Transverse colon (tissue), 4 donors: ENCODE measurements at regions not wholly inside any gene's neighbourhood (a gene's known extent, or its start where the extent isn't known, plus 50 kb on each side); places are given as distances from the start of the nearest gene placed in this dataset.

Experiments used
- DNase-seq: peaks from one replicate; pipeline ENCODE4 v3.0.0-alpha.2; 2019
- H3K27ac ChIP-seq, 4 donors: fragments of 200-600 bp; sonication (generic); 2 replicates each; pipeline ENCODE4 v1.5.1; 2016 to 2018; ENCODE audit warnings: inconsistent platforms in 4 of 4
- H3K27me3 ChIP-seq: fragments of 200-600 bp; sonication (generic); 2 replicates; pipeline ENCODE4 v1.5.1; 2017; ENCODE audit warnings: inconsistent platforms
- H3K36me3 ChIP-seq, 4 donors: fragments of 200-600 bp; sonication (generic); 2 replicates each; pipeline ENCODE4 v1.5.1; 2017 to 2019; ENCODE audit warnings: inconsistent platforms in 4 of 4
- H3K4me1 ChIP-seq, 4 donors: fragments of 200-600 bp; sonication (generic); 2 replicates each; pipeline ENCODE4 v1.5.1; 2017 to 2020; ENCODE audit warnings: inconsistent platforms in 4 of 4
- H3K4me3 ChIP-seq, 4 donors: fragments of 200-600 bp; sonication (generic); 1 replicate in 1 of 4; 2 replicates in 3 of 4; pipeline versions ENCODE4 v1.5.1 to v1.6.1; 2017 to 2019; ENCODE audit warnings: inconsistent platforms in 4 of 4
- H3K9me3 ChIP-seq, 2 donors: fragments of 200-600 bp; sonication (generic); 2 replicates each; pipeline ENCODE4 v1.5.1; 2017 to 2019; ENCODE audit warnings: inconsistent platforms in 2 of 2
- EP300 ChIP-seq: sonication (generic); formaldehyde crosslinking; IDR thresholded peaks from one replicate; pipeline ENCODE4 v1.6.1; 2017; ENCODE audit warnings: antibody characterized with exemption, low read depth
- POLR2A ChIP-seq: fragments of 450-650 bp; IDR thresholded peaks from one replicate; pipeline ENCODE4 v1.6.1; 2016; ENCODE audit warnings: antibody characterized with exemption, mild to moderate bottlenecking, moderate library complexity
- POLR2AphosphoS5 ChIP-seq, 3 donors: sonication (generic); formaldehyde crosslinking; IDR thresholded peaks; one replicate each; pipeline ENCODE4 v1.6.1; 2016; ENCODE audit warnings: antibody characterized with exemption in 3 of 3
- WGBS, 2 donors: methylation state at CpG; one replicate each; pipeline ENCODE4 v1.1.5; 2018; ENCODE audit warnings: low coverage in 1 of 2; 5-methylcytosine and 5-hydroxymethylcytosine counted together
- in situ Hi-C, 4 donors: fragments of 200-750 bp; cut with MboI; loops; one replicate each; pipeline versions ENCODE4 v1.15.0 to v1.15.1; 2017; ENCODE audit warnings: low sequenced_read_pairs in 3 of 4, low pct_ligation_motif_present in 1 of 4, low pct_unique_long_range_greater_than_20kb in 1 of 4
- intact Hi-C: fragments of 100-400 bp; cut with DNase I; formaldehyde crosslinking; loops from one replicate; pipeline ENCODE4 v1.15.1; 2023; ENCODE audit warnings: low total_unique reads
- TF ChIP-seq, protein P1 (sequence below), 5 experiments: fragments of 200-600 bp in 3 of 5; fragments of 450-650 bp in 2 of 5; sonication (generic) in 3 of 5; IDR thresholded peaks; 1 replicate in 2 of 5; 2 replicates in 3 of 5; pipeline ENCODE4 v1.5.1; 2016 to 2017; ENCODE audit warnings: antibody characterized with exemption in 5 of 5, inconsistent platforms in 3 of 5, mild to moderate bottlenecking in 2 of 5, moderate library complexity in 1 of 5

DNA sequence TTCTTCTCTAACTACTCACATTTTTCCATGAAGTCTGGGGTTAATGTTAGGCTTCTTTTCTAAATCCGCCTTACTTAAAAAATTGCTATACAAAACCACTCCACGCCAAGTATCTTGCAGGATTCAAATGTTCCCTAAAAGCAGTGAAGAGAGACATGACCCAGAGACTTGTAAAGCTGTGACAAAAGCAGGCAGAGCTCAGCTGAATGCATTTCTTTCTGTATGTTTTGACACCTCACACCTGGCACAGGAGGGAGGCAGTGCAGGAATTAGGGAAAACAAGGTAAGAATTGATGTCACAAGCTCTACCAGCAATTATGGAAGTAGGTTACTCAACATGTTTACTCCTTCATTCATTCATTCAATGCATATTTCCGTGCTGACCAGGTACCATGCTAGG lies 295.0 kb downstream of the RPAP3 start:
- intact Hi-C loops (no loop called here), in situ Hi-C loops (no loop called here)
- TF ChIP-seq, protein P1, sequence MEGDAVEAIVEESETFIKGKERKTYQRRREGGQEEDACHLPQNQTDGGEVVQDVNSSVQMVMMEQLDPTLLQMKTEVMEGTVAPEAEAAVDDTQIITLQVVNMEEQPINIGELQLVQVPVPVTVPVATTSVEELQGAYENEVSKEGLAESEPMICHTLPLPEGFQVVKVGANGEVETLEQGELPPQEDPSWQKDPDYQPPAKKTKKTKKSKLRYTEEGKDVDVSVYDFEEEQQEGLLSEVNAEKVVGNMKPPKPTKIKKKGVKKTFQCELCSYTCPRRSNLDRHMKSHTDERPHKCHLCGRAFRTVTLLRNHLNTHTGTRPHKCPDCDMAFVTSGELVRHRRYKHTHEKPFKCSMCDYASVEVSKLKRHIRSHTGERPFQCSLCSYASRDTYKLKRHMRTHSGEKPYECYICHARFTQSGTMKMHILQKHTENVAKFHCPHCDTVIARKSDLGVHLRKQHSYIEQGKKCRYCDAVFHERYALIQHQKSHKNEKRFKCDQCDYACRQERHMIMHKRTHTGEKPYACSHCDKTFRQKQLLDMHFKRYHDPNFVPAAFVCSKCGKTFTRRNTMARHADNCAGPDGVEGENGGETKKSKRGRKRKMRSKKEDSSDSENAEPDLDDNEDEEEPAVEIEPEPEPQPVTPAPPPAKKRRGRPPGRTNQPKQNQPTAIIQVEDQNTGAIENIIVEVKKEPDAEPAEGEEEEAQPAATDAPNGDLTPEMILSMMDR (IDR thresholded peaks at IDR 0.05) = no peak
- TF ChIP-seq POLR2AphosphoS5 (IDR thresholded peaks at IDR 0.05) = no peak
- no peak for TF ChIP-seq EP300
- no peak for TF ChIP-seq POLR2A
- no peak overlapping the region for H3K4me3 ChIP-seq
- H3K27ac ChIP-seq = peak overlapping the region in 3 of 4 donors; percentile 27 to 38 (median 37)
- H3K9me3 ChIP-seq = no peaks in the 10 kb centered on the region
- H3K4me1 ChIP-seq = peaks cover 0 to 5% (median 0%) of the 10 kb centered on the region in 4 donors
- no peaks in the 10 kb centered on the region for H3K36me3 ChIP-seq
- DNase-seq = no peak
- H3K27me3 ChIP-seq = no peaks in the 10 kb centered on the region
- 73 to 79% methylated on average over 3 of the region's 3 CpGs for WGBS, 2 donors

DNA sequence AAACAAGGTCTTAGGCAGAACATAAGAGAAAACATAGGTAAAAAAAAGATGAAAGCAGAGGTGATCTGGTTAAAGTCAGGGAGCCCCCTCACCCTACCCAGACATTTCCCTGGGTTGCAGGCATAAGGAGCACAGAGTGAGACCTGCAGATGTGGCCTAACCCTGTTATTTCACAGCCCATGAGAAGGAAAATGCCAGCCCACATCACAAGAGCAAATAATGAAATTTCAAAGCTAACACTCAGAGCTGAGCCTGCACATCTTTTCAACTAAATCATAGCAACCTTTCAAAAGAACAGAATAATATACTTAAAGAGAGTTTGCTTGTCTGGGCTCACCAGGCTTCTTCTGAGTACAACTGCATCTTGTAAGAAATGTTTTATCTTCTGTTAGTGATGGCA lies 295.4 kb downstream of the RPAP3 start:
- TF ChIP-seq, protein P1 (IDR thresholded peaks at IDR 0.05) = no peak
- TF ChIP-seq EP300 (no peak), POLR2AphosphoS5 (IDR thresholded peaks at IDR 0.05) (no peak), POLR2A (no peak)
- intact Hi-C loops (no loop called here), in situ Hi-C loops (no loop called here)
- peaks cover 0 to 5% (median 0%) of the 10 kb centered on the region in 4 donors for H3K4me1 ChIP-seq
- peak overlapping the region in 3 of 4 donors; percentile 27 to 38 (median 37) for H3K27ac ChIP-seq
- no peaks in the 10 kb centered on the region for H3K27me3 ChIP-seq
- no peak overlapping the region for H3K4me3 ChIP-seq
- no peak for DNase-seq
- no peaks in the 10 kb centered on the region for H3K9me3 ChIP-seq
- no peaks in the 10 kb centered on the region for H3K36me3 ChIP-seq

DNA sequence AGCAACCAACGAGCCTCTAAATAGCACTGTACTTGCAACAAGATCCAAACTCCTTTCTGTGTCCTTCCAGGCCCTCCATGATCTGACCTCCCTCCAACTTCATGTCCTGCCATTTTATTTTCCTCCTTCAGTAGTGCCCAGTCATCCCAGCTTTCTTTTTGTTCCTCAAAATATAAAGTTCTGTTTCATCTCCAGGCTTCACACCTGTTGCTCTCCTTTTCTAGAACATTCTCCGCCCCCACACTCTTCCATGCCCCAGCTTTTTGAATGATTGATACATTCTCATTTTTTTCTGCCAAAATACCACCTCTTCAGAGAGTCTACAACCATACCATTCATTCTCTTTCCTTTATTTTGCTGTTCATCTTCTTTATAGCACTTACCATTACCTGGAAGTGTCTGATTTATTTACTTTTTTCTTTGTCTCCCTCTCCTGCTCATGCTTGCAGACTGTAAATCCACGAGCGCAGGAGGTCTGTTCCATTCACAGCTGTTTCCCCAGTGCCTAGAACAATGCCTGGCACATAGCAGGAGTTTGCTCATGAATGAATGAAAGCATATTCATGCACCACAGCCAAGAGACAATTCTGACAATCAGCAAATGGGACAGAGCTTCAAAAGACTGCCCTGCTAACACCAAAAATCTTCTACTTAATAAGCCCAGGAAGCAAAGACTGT lies 296.4 kb downstream of the RPAP3 start:
- Histone ChIP-seq H3K27me3 (no peaks in the 10 kb centered on the region), H3K9me3 (no peaks in the 10 kb centered on the region), H3K27ac (peak overlapping the region in 2 of 4 donors; percentile 27 to 37), H3K4me1 (peaks cover 0 to 5% (median 0%) of the 10 kb centered on the region in 4 donors), H3K4me3 (no peak overlapping the region), H3K36me3 (no peaks in the 10 kb centered on the region)
- WGBS, 2 donors = 62 to 68% methylated on average over 4 of the region's 4 CpGs
- intact Hi-C loops = no loop called here
- TF ChIP-seq, protein P1 (IDR thresholded peaks at IDR 0.05) = no peak
- TF ChIP-seq POLR2AphosphoS5 (IDR thresholded peaks at IDR 0.05) = no peak
- TF ChIP-seq POLR2A = no peak
- TF ChIP-seq EP300 = no peak
- DNase-seq = no peak
- in situ Hi-C loops = no loop called here

DNA sequence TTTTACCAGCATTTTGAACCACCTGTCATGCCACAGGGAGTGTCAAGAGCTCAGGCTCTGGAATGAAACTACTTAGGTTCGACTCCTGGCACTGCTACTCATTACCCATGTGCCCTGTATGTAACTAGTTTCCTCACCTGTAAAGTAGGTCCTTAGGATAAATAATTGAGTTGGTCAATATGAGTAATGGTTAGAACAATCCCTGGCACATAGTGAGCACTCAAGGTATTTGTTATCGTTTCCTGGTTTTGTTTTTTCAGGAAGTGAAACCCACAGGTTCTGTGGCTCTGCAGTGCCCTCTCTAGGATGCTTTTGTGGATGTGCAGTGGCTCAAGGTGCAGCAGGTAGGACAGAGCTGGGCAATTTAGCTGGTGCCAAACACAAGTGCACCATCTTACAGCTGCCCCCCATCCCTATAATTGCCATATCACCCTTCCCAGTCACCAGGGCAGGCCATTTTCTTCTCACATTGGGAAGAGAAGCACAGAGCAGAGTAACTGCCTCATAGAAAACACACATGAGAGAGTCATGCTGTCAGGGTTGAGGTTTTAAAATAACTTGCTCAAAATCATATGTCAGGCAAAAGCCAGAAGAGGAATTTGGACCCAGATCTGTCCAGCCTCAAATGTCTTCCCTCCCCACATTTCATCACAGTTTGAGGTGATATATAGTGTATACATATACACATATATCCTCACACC lies 297.5 kb downstream of the RPAP3 start:
- Histone ChIP-seq H3K9me3 (no peaks in the 10 kb centered on the region), H3K36me3 (no peaks in the 10 kb centered on the region), H3K4me1 (peaks cover 0 to 5% (median 0%) of the 10 kb centered on the region in 4 donors), H3K27ac (no peak overlapping the region), H3K27me3 (no peaks in the 10 kb centered on the region), H3K4me3 (no peak overlapping the region)
- peak; percentile 16 for DNase-seq
- in situ Hi-C loops (no loop called here), intact Hi-C loops (no loop called here)
- TF ChIP-seq POLR2AphosphoS5 (IDR thresholded peaks at IDR 0.05) = no peak
- no peak for TF ChIP-seq POLR2A
- TF ChIP-seq EP300 = no peak
- TF ChIP-seq, protein P1 (IDR thresholded peaks at IDR 0.05) = peak in 2 of 5 experiments; percentile 16 to 17
- WGBS, 2 donors = 17 to 55% methylated on average over 1 to 2 of the region's 2 CpGs
